ENCODE measurements at regions not wholly inside any gene's neighbourhood (a gene's known extent, or its start where the extent isn't known, plus 50 kb on each side); places are given as distances from the start of the nearest gene placed in this dataset.

DNA sequence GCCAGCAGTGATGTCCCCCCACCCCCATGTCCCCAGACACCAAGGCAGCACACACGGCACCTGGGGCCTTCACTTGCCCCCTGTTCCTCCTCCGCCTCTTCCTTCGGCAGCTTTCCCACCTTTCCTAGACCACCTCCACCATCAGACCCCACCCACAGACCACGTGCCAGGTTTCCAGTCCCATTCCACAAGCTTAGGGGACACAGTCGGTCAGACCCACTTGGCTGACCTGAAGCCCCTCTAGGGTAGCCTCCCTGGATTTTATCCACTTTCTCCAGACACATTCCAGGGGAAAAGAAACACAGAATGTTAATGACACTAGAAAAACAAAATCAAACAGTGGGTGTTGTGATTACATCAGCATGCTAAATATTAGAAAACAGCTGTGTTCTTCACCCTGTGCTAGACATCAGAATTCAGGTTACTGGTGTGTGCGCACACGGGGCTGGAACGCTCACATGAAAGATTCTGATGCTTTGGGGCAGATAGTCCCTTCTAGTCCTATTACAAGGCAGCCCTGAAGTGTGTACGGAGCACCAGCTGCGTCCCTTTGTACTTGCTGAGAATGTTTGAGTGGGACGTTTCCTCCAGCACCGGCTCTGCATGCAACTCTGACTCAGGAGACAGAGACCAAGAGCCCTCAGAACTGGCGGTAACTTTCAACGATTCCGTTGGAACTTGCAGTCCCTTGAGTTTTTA lies 75.5 kb upstream of the PPP2R2D start:
- TF ChIP-seq, protein P1, sequence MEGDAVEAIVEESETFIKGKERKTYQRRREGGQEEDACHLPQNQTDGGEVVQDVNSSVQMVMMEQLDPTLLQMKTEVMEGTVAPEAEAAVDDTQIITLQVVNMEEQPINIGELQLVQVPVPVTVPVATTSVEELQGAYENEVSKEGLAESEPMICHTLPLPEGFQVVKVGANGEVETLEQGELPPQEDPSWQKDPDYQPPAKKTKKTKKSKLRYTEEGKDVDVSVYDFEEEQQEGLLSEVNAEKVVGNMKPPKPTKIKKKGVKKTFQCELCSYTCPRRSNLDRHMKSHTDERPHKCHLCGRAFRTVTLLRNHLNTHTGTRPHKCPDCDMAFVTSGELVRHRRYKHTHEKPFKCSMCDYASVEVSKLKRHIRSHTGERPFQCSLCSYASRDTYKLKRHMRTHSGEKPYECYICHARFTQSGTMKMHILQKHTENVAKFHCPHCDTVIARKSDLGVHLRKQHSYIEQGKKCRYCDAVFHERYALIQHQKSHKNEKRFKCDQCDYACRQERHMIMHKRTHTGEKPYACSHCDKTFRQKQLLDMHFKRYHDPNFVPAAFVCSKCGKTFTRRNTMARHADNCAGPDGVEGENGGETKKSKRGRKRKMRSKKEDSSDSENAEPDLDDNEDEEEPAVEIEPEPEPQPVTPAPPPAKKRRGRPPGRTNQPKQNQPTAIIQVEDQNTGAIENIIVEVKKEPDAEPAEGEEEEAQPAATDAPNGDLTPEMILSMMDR (IDR thresholded peaks at IDR 0.05) = no peak
- TF ChIP-seq POLR2A (IDR thresholded peaks at IDR 0.05) = no peak
